Stomach (tissue), 8 donors: ENCODE measurements at regions not wholly inside any gene's neighbourhood (a gene's known extent, or its start where the extent isn't known, plus 50 kb on each side); places are given as distances from the start of the nearest gene placed in this dataset.

ENCODE experiments used
- DNase-seq, 2 donors: peaks; one replicate each; pipeline versions ENCODE4 v3.0.0 to v3.0.0-alpha.2; 2013 to 2019
- H3K27ac ChIP-seq, 5 donors: fragments of 200-600 bp in 4 of 5; sonication (generic) in 4 of 5; one replicate each; pipeline ENCODE4 v1.5.1; 2013 to 2019; ENCODE audit warnings: mild to moderate bottlenecking in 1 of 5, moderate library complexity in 1 of 5
- H3K27me3 ChIP-seq, 3 donors: fragments of 200-600 bp; sonication (generic); one replicate each; pipeline ENCODE4 v1.5.1; 2017 to 2019; ENCODE audit warnings: mixed run types in 1 of 3
- H3K36me3 ChIP-seq, 4 donors: fragments of 200-600 bp; sonication (generic); 1 replicate in 3 of 4; 2 replicates in 1 of 4; pipeline ENCODE4 v1.5.1; 2016 to 2019
- H3K4me1 ChIP-seq, 4 donors: fragments of 200-600 bp; sonication (generic); one replicate each; pipeline ENCODE4 v1.5.1; 2016 to 2019
- H3K4me3 ChIP-seq, 4 donors: fragments of 200-600 bp; sonication (generic) in 3 of 4; one replicate each; pipeline ENCODE4 v1.5.1; 2016 to 2019; ENCODE audit warnings: mild to moderate bottlenecking in 1 of 4
- H3K9me3 ChIP-seq, 4 donors: fragments of 200-600 bp; sonication (generic); one replicate each; pipeline ENCODE4 v1.5.1; 2016 to 2019
- EP300 ChIP-seq: sonication (generic); formaldehyde crosslinking; IDR thresholded peaks from one replicate; pipeline ENCODE4 v1.6.1; 2017; ENCODE audit warnings: antibody characterized with exemption
- POLR2A ChIP-seq, 4 donors: fragments of 450-650 bp; IDR thresholded peaks; one replicate each; pipeline ENCODE4 v1.6.1; 2016; ENCODE audit warnings: antibody characterized with exemption in 4 of 4, control low read depth in 2 of 4, mild to moderate bottlenecking in 1 of 4, moderate library complexity in 1 of 4
- POLR2AphosphoS5 ChIP-seq, 3 donors: sonication (generic); formaldehyde crosslinking; IDR thresholded peaks; one replicate each; pipeline ENCODE4 v1.6.1; 2016; ENCODE audit warnings: antibody characterized with exemption in 3 of 3
- WGBS, 5 donors: extraction: QIAGEN DNeasy Blood & Tissue Kit in 3 of 5; methylation state at CpG; one replicate each; pipeline versions ENCODE4 v1.1.5 to v1.1.7; 2013 to 2018; 5-methylcytosine and 5-hydroxymethylcytosine counted together
- intact Hi-C: fragments of 100-400 bp; cut with DNase I; formaldehyde crosslinking; loops from one replicate; pipeline ENCODE4 v1.15.1; 2023; ENCODE audit warnings: low total_unique reads
- TF ChIP-seq, protein P1 (sequence below), 7 experiments: fragments of 450-650 bp in 4 of 7; fragments of 200-600 bp in 3 of 7; sonication (generic) in 3 of 7; IDR thresholded peaks; one replicate each; pipeline ENCODE4 v1.5.1; 2016 to 2019; ENCODE audit warnings: antibody characterized with exemption in 7 of 7, control low read depth in 2 of 7, mild to moderate bottlenecking in 1 of 7
- donor health status: healthy with polysubstance abuse.
- donor health status: Bipolar disorder and iron deficiency.
- donor health status: healthy.

DNA sequence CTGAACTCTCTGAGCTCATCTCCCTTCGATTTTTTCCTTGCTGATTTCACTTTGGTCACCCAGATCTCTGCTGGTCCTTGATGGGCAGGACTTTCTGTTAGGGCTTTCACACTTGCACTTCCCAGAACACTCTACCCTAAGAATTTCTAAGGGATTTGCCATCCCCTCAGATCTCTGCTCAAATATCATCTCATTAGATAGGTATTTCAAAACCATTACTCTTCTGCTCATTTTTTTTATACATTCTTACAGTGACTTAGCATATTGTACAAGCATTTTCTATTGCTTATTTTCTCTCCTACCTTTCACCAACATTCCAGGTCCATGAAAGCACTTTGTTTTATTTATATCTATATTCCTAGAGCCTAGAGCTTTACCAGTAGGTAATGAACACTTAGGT lies 913.3 kb downstream of the PDHA2 start:
- Histone ChIP-seq H3K4me3 (no peak overlapping the region), H3K4me1 (no peaks in the 10 kb centered on the region), H3K27me3 (no peaks in the 10 kb centered on the region), H3K36me3 (no peaks in the 10 kb centered on the region), H3K9me3 (peaks cover 0 to 15% (median 0%) of the 10 kb centered on the region in 4 donors), H3K27ac (no peak overlapping the region)
- TF ChIP-seq, protein P1, sequence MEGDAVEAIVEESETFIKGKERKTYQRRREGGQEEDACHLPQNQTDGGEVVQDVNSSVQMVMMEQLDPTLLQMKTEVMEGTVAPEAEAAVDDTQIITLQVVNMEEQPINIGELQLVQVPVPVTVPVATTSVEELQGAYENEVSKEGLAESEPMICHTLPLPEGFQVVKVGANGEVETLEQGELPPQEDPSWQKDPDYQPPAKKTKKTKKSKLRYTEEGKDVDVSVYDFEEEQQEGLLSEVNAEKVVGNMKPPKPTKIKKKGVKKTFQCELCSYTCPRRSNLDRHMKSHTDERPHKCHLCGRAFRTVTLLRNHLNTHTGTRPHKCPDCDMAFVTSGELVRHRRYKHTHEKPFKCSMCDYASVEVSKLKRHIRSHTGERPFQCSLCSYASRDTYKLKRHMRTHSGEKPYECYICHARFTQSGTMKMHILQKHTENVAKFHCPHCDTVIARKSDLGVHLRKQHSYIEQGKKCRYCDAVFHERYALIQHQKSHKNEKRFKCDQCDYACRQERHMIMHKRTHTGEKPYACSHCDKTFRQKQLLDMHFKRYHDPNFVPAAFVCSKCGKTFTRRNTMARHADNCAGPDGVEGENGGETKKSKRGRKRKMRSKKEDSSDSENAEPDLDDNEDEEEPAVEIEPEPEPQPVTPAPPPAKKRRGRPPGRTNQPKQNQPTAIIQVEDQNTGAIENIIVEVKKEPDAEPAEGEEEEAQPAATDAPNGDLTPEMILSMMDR (IDR thresholded peaks at IDR 0.05), result no peak
- TF ChIP-seq POLR2A (IDR thresholded peaks at IDR 0.05) (no peak), POLR2AphosphoS5 (IDR thresholded peaks at IDR 0.05) (no peak), EP300 (no peak)
- DNase-seq, result no peak
- intact Hi-C loops, result no loop called here
- 67 to 88% (median 80%) methylated on average over 1 of the region's 1 CpG for WGBS, 5 donors

DNA sequence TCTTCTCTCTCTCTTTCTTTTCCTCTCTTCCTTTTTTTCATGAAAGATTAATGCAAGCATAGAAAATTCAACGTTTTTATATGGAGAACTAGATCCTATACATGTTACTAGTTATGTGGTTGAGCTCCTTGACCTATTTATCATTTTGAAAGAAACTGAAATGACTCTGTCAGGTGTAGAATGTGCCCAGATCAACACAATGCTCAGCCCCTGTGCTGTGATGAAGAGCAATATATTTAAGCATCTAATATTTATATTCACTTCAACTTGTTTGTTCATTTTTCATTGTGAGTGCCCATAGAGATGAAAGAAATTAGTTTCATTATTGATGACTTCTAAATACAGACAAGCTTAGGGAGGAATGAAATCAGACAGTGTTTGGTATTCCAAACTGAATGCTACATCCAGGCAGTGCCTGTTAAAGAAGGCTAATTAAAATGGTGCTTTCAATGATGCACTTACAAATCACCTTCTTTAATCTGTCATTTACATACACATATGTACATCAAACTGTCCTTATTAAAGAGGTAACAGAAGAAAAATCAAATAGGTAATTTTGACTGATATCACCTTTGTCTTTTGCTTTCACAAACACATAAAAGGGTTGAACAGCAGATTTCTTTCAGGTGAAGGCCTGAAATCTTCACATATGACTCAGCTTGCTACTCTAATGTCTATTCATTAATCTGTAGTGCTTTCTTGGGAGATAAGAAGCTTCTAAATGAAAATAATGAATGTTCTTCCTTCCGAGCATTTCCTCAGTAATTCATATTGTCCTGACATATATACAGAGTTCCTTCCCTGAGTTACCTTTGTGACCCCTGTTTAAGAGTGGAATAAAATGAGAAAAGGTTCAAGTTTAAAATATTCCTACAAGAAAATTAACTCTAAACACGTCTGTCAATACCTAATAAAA lies 915.9 kb downstream of the PDHA2 start:
- Histone ChIP-seq H3K36me3 (no peaks in the 10 kb centered on the region), H3K4me1 (no peaks in the 10 kb centered on the region), H3K27ac (no peak overlapping the region), H3K4me3 (no peak overlapping the region), H3K9me3 (no peaks in the 10 kb centered on the region), H3K27me3 (no peaks in the 10 kb centered on the region)
- intact Hi-C loops, result no loop called here
- 45 to 54% (median 50%) methylated on average over 3 of the region's 3 CpGs for WGBS, 5 donors
- TF ChIP-seq, protein P1 (IDR thresholded peaks at IDR 0.05), result no peak
- TF ChIP-seq POLR2AphosphoS5 (IDR thresholded peaks at IDR 0.05) (no peak), EP300 (no peak), POLR2A (IDR thresholded peaks at IDR 0.05) (no peak)
- DNase-seq, result no peak

DNA sequence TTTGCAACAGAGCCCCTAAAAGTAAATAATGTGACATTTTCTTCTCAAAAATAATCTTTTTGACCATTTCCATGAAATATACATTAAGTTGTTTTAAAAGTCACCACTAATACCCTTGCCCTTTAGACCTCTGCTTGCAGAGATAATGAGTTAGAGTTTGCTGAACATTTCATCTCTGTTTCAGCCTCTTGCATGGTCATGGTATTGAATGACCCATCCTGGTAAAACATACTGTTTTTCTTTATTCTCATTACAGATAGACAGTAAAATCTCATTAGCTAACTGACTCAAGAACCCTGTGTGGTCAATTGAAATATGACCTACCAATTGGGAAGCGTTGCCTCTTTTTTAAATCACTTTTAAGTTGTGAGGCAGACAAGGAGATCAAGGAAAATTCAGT lies 916.7 kb downstream of the PDHA2 start:
- Histone ChIP-seq H3K27me3 (no peaks in the 10 kb centered on the region), H3K4me3 (no peak overlapping the region), H3K27ac (no peak overlapping the region), H3K36me3 (no peaks in the 10 kb centered on the region), H3K4me1 (no peaks in the 10 kb centered on the region), H3K9me3 (no peaks in the 10 kb centered on the region)
- TF ChIP-seq POLR2AphosphoS5 (IDR thresholded peaks at IDR 0.05), result no peak
- no peak for DNase-seq
- intact Hi-C loops, result no loop called here
- 52 to 77% (median 67%) methylated on average over 1 of the region's 1 CpG for WGBS, 5 donors

DNA sequence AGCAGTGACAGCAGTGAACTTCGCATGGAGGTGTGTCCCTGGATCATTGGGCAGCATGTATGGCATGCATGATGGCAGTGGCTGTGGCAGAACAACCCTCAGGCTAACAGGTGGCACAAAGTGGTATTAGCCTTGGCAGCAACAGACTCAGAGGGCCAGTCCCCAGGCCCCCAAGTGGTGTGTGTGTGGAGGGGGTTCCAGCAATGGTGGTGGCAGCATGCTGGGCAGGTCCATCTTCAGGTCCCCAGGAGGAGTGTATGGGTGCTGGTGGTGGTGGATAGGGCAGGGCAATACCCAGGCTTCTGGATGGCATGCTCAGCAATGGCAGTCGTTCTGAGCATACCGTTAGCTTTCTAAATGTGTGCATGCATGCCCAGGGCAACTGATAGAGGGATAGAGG lies 923.7 kb downstream of the PDHA2 start:
- intact Hi-C loops, result no loop called here
- TF ChIP-seq, protein P1 (IDR thresholded peaks at IDR 0.05), result no peak
- no peaks in the 10 kb centered on the region for H3K36me3 ChIP-seq
- H3K27ac ChIP-seq, result no peak overlapping the region
- WGBS, 5 donors, result 77 to 97% (median 89%) methylated on average over 3 of the region's 3 CpGs
- no peaks in the 10 kb centered on the region for H3K9me3 ChIP-seq
- no peak for DNase-seq
- H3K4me1 ChIP-seq, result no peaks in the 10 kb centered on the region
- H3K27me3 ChIP-seq, result no peaks in the 10 kb centered on the region
- H3K4me3 ChIP-seq, result no peak overlapping the region

DNA sequence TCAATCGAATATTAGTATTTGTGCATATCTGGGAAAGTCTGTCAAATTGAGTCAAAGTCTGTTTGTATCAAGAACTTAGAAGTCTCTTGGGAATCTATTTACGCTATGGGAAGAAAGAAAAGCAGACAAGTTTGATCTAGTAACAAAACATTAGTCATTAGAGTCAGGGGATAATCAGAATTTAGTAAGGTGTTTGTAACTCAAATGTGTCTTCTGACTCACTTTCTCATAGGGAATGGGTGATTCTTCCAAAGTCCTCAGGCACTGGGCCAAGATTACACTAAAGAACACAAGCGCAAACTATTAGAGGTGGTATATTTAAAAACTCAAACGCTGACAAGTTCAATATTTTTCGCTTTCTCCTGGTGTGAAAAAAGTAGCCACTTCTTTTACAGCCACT lies 926.5 kb downstream of the PDHA2 start:
- 79 to 92% (median 91%) methylated on average over 5 of the region's 5 CpGs for WGBS, 5 donors
- H3K36me3 ChIP-seq, result no peaks in the 10 kb centered on the region
- no peaks in the 10 kb centered on the region for H3K27me3 ChIP-seq
- no peak overlapping the region for H3K27ac ChIP-seq
- TF ChIP-seq, protein P1 (IDR thresholded peaks at IDR 0.05), result no peak
- no peak for TF ChIP-seq POLR2A (IDR thresholded peaks at IDR 0.05)
- no peak for TF ChIP-seq EP300
- DNase-seq, result no peak
- H3K4me3 ChIP-seq, result no peak overlapping the region
- no peaks in the 10 kb centered on the region for H3K4me1 ChIP-seq
- intact Hi-C loops, result no loop called here
- no peaks in the 10 kb centered on the region for H3K9me3 ChIP-seq
